ENCODE measurements at regions not wholly inside any gene's neighbourhood (a gene's known extent, or its start where the extent isn't known, plus 50 kb on each side); places are given as distances from the start of the nearest gene placed in this dataset.

GRCh38 chr10:107277591-107277990 is 113.1 kb upstream of the SORCS1 start:
- TF ChIP-seq, protein P1, sequence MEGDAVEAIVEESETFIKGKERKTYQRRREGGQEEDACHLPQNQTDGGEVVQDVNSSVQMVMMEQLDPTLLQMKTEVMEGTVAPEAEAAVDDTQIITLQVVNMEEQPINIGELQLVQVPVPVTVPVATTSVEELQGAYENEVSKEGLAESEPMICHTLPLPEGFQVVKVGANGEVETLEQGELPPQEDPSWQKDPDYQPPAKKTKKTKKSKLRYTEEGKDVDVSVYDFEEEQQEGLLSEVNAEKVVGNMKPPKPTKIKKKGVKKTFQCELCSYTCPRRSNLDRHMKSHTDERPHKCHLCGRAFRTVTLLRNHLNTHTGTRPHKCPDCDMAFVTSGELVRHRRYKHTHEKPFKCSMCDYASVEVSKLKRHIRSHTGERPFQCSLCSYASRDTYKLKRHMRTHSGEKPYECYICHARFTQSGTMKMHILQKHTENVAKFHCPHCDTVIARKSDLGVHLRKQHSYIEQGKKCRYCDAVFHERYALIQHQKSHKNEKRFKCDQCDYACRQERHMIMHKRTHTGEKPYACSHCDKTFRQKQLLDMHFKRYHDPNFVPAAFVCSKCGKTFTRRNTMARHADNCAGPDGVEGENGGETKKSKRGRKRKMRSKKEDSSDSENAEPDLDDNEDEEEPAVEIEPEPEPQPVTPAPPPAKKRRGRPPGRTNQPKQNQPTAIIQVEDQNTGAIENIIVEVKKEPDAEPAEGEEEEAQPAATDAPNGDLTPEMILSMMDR (IDR thresholded peaks at IDR 0.05): no peak
- TF ChIP-seq POLR2A (IDR thresholded peaks at IDR 0.05): no peak

Measured in ovary (tissue), 3 donors.